ENCODE measurements at regions not wholly inside any gene's neighbourhood (a gene's known extent, or its start where the extent isn't known, plus 50 kb on each side); places are given as distances from the start of the nearest gene placed in this dataset.

DNA sequence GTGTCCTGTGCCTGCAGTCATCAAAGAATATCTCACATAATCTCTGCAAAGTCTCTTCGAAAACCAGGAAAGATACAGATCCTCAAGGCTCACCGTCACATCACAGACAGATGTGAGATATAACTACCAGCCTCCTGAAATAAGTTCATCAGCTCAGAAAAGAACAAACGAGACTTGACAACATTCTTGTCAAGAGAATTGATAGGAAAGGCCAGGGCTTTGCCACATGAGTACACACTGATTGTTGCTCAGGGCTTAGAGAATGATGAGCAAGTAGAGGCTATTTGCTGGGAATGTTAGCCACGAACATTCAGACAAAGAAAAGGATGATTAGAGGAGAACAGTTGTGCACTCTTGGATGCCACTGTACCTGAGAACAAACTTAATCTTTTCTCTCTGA lies 535.1 kb downstream of the ELAVL2 start:
- FAIRE-seq (no peak), DNase-seq (ENCODE audit: insufficient read length, low spot score) (no peak)
- TF ChIP-seq, protein P1, sequence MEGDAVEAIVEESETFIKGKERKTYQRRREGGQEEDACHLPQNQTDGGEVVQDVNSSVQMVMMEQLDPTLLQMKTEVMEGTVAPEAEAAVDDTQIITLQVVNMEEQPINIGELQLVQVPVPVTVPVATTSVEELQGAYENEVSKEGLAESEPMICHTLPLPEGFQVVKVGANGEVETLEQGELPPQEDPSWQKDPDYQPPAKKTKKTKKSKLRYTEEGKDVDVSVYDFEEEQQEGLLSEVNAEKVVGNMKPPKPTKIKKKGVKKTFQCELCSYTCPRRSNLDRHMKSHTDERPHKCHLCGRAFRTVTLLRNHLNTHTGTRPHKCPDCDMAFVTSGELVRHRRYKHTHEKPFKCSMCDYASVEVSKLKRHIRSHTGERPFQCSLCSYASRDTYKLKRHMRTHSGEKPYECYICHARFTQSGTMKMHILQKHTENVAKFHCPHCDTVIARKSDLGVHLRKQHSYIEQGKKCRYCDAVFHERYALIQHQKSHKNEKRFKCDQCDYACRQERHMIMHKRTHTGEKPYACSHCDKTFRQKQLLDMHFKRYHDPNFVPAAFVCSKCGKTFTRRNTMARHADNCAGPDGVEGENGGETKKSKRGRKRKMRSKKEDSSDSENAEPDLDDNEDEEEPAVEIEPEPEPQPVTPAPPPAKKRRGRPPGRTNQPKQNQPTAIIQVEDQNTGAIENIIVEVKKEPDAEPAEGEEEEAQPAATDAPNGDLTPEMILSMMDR (IDR thresholded peaks at IDR 0.05; ENCODE audit: insufficient read depth, missing control alignments) = no peak

DNA sequence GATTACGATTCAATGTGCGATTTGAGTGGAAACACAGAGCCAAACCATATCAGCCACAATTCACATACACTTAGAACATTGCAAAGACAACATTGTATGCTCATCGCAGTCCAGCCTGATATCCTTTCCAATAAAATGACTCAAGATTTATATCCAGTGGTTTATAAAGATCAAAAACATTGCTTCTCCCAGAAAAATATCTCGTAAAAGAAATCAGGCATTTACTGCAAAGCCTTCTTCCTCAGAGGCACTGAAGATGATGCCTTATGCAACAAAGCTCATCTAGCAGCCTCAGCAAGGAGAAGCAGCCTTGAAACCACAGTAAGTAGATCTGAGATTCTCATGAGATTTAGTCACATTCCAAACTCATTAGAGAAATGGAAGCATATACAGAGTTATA lies 523.8 kb downstream of the ELAVL2 start:
- DNase-seq (ENCODE audit: insufficient read length, low spot score) (no peak), FAIRE-seq (no peak)
- TF ChIP-seq, protein P1 (IDR thresholded peaks at IDR 0.05; ENCODE audit: insufficient read depth, missing control alignments) = no peak

DNA sequence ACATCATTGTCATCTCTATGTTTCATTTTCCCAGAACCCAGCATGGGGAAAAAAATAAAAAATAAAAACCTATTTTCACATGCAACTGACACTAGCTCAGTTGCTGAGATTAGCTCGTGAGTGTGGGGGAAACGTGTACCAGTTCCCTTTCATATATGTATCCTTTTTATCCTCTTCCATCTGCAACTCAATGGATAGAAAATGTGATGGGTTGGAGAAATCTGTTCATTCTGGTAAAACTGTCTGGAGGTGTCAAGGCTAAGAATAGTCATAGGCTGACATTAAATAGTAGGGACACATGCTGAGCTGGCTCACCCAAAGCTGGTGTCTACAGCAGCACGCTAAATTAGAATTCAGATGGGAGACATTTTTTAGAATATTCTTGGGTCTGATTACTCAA lies 519.3 kb downstream of the ELAVL2 start:
- FAIRE-seq (no peak), DNase-seq (ENCODE audit: insufficient read length, low spot score) (no peak)
- TF ChIP-seq, protein P1 (IDR thresholded peaks at IDR 0.05; ENCODE audit: insufficient read depth, missing control alignments) = no peak

DNA sequence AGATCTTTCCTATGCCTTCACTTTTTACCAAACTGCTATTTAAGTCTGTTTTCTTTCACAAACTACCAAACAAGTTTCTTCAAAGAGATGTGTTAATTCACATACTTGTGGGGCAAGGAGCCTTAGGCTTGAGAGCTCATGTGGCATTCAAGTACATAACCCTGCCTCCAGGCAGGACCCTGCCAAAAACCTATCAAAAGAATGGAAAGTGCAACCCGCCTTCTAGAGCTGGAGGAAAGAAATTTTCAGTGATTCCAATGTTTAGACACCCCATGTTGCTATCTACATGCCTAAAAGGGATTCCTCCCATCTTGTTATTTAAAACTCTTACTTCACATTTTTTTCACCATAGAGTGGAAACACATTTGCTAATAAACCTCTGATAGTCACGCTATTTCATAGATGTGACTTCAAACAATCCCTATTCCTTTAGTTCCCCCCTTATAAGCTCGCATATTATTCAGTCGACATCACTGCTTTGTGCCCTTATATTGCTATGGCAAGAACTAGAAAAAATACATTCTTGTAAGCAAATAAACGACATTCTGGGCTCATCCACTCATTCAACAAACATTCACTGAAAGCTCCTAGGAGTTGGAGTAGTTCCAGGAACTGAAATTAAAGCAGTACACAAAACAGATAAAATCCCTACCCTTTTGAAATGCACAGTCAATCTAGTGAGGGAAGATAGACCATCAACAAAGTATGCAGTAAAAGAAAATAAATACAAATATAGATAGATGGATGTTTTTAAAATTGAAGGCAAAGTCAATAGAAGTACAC lies 518.1 kb downstream of the ELAVL2 start:
- TF ChIP-seq, protein P1 (IDR thresholded peaks at IDR 0.05; ENCODE audit: insufficient read depth, missing control alignments) = no peak
- no peak for FAIRE-seq
- no peak for DNase-seq (ENCODE audit: insufficient read length, low spot score)

DNA sequence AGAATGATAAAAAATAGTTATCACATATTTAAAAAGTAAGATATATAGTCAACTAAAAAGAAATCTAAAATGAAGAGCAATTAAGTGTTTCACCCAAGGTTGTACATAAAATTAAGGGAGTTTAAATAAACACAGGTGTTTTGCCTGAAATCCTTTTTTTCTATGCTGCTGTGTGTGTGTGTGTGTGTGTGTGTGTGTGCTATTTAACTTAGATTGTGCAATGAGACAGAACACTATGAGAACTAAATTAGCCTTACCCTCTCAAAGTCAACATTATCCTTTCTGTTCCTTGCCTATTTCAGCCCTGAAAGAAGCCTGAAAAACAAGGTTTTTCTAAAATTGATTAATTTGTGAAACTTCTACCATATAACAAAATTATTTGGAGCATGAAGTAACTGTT lies 516.2 kb downstream of the ELAVL2 start:
- TF ChIP-seq, protein P1 (IDR thresholded peaks at IDR 0.05; ENCODE audit: insufficient read depth, missing control alignments) = no peak
- no peak for FAIRE-seq
- DNase-seq (ENCODE audit: insufficient read length, low spot score) = no peak

DNA sequence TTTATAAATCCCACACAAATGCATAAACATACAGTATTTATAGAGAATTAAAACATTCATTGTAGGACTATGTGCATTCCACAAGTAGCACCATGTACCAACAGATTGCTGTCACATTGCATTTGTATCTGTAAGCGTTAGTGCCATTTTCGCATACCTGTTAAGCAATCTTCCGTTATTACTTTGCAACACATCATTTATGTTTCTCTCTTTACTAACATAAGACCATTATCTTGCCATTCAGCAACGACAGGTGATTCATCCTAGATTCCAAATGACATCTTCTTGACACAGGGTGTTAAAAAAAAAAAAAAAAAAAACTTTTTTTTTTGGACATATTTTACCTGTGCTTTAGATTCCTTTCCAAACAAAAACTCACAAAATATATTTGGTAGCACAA lies 511.8 kb downstream of the ELAVL2 start:
- DNase-seq (ENCODE audit: insufficient read length, low spot score) (no peak), FAIRE-seq (no peak)
- TF ChIP-seq, protein P1 (IDR thresholded peaks at IDR 0.05; ENCODE audit: insufficient read depth, missing control alignments) = no peak

DNA sequence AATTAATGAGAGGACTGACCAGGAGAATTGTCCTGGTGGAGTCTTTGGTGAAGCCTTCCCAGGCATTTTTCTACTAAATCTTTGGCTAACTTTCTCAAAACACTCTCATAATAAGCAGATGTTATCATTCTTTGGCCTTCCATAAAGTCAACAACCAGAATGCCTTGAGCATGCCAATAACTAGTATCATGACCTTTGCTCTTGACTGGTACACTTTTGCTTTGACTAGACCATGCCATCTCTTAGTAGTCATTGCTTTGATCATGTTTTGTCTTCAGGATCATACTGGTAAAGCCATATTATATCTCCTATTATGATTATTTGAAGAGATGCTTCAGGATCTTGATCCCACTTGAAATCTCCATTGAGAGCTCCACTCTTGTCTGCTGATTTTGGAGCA lies 506.9 kb downstream of the ELAVL2 start:
- FAIRE-seq (no peak), DNase-seq (ENCODE audit: insufficient read length, low spot score) (no peak)
- TF ChIP-seq, protein P1 (IDR thresholded peaks at IDR 0.05; ENCODE audit: insufficient read depth, missing control alignments) = no peak

Measured in D721Med (cell line).